GM19463 (cell line): ENCODE measurements at regions not wholly inside any gene's neighbourhood (a gene's known extent, or its start where the extent isn't known, plus 50 kb on each side); places are given as distances from the start of the nearest gene placed in this dataset.

Experiments used
- ATAC-seq: cut with Tn5 transposase; IDR thresholded peaks from one replicate; pipeline ENCODE4 v1.9.1; 2021; ENCODE audit warnings: mild to moderate bottlenecking, moderate library complexity; ENCODE audit not compliant: unreplicated experiment

DNA sequence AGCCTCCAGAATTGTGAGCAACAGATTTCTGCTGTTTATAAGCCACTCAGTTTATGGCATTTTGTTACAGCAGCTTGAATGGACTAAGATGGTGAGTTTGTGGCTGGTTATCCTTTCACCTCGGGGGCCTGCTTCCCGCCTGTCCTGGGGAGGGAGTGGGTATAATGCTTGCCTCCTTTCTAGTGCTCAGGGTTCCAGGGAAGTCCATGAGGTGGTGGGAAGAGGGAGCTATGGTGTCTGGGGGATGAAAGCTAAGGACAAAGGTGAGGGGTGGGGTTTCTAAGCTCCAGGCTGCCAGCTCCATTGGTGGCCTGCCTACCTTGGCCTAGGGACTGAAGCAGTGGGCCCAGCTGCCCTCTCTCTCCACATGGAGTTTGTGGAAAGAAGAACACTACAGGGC lies 50.2 kb upstream of the SDK2 start:
- ATAC-seq, result no peak

DNA sequence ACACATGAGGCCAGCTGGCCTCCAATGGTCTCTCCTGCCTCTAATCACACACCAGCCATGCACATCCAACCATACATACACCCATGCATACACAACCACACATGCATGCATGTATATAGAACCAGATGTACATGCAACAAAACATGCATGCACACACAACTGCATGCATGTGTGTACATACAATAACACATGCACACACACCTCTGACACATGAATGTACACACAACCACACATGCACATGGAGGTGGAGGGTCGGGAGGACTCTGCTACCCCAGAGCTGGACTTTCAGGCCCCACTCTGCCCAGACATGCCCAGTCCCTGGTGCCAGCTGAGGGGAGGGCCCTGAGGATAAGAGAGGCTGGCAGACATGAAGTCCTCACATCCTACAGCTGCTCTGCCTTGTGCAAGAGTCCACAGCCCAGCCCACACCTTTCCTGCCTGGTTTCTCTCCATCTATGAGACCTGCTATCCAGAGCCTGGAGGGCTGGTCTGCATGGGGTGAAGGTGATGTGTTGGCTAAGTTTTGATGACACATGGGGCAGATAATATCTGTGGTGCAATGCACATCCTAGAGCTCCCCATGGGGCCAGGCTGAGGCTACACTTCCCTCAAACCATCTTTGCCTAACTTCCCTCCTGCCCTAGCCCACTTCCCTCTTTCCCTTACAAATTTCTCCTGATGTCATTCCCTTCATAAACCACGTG lies 50.9 kb upstream of the SDK2 start:
- ATAC-seq, result no peak

DNA sequence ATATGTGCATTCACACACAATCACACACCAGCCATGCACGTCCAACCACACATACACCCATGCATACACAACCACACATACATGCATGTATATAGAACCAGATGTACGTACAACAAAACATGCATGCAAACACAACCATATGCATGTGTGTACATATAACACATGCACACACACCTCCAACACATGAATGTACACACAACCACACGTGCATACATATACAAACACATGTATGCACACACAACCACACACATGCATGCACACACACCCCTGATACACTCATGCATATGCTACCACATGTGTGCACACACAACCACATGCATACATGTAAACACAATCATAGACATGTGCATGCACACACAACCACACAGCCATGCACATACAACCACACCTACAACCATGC lies 52.0 kb upstream of the SDK2 start:
- ATAC-seq, result no peak

DNA sequence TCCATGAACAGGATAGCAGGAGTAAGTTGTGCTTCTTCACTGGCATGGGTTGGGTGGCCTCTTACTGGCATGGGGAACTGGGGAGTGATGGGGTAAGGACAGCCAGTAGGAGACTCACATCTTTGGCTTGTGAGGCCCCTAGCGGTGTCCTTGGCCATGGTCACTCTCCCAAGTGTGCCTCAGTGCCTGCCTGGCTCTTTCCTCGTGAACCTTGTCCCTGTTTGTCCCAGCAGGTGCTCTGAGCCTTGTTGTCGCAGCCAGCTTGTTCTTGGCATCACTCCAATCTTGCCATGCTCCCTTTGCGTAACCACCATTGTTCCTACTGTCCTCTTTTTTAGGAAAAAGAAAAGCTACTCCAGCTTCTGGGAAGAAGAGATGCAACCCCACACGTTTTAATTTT lies 53.6 kb upstream of the SDK2 start:
- no peak for ATAC-seq

DNA sequence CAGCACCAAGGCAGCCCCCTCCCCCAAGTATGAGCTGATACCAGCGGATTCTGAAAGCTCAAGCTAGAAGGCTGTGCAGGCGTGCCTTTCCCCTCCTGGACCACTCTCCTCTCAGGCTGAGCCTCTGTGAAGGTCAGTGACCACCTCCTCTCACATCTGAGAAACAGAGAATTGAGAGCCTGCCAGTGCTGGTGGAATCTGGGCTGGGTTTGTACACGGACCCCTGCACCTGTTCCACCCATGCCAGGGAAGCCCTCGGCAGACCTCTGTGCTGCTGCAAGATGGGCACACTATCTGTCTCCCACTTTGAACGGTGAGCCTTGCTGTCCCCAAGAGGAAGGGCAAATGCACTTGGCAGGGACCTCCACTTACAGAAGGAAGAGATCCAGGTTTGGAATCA lies 54.7 kb upstream of the SDK2 start:
- no peak for ATAC-seq

DNA sequence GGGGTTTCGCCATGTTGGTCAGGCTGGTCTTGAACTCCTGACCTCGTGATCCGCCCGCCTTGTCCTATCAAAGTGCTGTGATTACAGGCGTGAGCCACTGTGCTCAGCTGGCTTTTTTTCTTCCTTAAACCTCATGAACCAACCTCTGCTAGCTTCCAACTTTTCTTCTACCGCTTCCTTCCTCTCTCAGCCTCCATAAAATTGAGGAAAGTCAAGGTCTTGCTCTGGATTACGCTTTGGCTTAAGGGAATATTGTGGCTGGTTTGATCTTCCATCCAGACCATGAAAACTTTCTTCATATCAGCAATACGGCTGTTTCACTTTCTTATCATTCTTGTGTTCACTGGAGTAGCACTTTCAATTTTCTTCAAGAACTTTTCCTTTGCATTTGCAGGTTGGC lies 57.5 kb upstream of the SDK2 start:
- ATAC-seq, result no peak

DNA sequence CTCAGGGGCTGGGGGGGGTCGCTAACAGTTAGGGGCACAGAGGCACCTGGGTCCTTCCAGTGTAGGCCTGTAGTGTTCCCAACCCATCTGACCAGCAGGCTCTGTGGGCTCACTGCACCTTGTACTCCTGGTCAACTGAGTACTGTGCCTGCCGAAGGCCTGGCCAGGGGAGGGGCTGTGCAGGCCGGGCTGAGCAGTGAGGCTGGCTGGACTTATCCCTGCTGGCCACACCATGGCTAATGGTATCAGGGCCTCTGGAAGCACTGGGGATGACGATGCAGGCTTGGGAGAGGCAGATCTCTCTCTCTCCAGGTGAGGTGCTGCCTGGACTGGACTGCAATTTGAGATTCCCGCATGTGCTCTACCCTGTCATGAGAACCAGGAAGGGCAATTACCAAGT lies 58.9 kb upstream of the SDK2 start:
- no peak for ATAC-seq

DNA sequence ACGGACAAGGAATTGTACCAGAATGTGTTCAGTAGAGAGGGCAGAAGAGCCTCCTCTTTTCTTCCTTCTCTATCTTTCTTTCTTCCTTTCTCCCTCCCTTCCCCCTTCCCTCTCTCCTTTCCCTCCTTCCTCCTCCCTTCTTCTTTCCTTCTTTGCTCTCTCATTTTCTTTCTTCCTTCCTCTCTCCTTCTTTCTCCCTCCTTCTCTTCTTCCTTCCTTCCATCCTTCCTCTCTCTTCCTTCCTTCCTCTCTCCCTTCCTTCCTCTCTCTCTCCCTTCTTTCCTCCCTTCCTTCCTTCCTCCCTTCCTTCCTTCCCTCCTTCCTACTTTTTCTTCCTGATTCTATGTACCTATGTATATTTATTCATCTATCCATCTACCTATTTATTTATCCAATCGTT lies 59.7 kb upstream of the SDK2 start:
- no peak for ATAC-seq

DNA sequence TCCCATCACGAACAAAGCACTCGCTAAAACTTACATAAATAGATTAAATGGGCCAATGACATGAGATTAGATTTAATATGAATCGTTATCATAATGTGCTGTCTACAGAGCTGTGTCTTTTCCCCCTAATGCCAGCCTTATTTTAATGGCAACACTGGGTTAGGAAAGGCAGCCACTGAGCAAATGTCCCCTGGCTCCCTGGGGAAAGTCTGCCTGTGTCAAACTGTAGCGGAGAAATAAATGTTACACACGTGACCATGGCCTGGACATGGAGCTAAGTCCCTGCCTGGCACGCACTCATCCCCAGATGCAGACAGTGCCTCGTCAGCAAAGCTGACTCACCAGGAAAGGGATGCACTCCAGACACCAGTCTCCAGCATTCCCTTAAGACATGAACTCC lies 61.3 kb upstream of the SDK2 start:
- ATAC-seq, result no peak

DNA sequence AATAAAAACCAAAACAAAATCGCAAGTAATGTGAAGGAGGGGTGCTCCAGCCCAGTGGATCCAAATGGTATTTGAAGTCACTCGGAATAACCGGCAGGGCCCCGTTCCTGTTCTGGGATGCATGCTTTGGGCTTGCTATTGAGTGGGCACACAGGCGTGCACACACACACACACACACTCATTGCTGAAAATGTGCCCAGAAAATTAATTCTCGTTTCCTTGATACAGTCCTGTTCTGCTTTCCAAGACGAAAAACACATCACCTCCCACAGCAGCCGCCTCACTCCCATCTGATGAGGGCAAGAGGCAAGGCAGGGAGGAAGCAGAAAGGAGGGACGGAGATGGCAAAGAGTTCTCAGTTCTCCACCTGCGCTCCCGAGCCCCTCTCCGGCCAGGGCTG lies 62.2 kb upstream of the SDK2 start:
- no peak for ATAC-seq

DNA sequence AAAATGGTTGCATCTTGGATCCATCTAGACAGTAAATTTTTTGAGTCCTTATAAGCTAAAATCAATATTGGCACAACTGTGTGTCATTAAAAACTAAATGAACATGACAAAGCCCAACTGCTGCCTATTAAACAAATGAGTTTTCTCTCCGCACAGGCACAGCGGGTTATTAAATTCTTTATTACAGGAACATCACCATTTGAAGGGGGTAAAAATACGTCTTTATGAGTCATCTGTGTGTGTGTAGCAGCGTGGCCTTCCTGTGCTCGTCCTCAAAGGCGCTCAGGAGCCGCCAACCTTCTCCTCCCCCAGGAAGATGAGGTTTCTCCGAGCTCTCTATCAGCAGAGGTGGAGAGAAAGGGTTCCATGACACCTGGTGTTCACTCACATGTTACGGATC lies 62.6 kb upstream of the SDK2 start:
- ATAC-seq, result no peak

DNA sequence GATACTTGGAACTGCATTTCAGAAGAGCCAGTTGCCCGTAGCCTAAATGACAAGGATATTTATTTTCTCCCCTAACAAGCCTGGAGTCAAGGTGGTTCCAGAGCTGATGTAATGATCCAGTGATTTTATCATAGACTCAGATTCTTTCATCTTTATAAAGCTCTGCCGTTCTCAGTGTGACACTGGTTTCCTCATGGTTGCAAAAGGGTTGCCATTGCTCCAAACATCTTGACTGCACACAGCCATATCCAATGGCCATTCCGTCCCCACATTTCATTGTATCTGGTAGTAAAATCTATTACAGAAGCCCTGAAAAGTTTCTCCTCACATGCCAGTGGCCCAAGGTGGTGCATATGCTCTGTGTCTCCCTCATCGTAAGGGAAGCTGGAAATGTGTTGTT lies 63.1 kb upstream of the SDK2 start:
- ATAC-seq, result no peak

DNA sequence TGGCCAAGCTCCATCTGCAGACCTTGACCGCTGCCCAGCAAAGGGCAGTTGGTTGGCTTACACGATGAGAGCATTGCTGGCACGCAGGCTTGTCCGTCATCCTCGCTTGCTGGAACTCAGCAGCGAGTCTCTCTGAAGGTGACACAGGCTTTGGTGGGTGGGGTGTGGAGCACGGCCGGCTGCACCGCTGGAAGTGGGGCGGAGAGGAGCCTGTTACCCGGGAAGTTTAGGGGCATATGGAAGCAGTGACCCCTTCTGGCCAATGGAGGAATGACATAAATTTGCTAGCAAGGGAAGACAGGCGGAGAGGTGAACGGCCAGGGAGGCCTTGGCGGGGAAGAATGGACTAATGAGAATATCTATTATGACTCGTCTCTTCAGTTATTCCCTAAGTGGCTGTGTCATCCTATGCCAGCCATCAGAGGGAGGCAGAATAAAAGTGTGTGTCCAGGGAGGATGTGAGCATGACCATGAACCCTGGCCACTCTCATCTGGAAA lies 65.9 kb upstream of the SDK2 start:
- no peak for ATAC-seq

DNA sequence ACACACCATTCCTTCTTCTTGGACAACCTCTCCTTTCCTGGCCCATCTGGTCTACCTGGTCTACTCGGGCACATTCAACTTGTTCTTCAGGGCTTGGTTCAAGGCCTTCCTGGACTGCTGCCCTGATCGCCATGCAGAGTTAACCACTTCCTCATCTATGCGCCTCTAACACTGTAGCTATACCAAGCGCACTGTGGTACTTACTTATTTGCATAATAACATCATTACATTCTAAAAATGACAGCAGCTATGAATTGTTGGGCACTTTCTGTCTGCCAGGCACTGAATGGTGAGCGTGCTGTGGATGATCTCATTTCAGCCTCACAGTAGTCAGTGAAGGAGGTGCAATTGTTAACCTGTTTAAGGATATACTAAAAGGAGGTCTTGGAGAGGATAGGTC lies 66.9 kb upstream of the SDK2 start:
- ATAC-seq, result peak; percentile 90

DNA sequence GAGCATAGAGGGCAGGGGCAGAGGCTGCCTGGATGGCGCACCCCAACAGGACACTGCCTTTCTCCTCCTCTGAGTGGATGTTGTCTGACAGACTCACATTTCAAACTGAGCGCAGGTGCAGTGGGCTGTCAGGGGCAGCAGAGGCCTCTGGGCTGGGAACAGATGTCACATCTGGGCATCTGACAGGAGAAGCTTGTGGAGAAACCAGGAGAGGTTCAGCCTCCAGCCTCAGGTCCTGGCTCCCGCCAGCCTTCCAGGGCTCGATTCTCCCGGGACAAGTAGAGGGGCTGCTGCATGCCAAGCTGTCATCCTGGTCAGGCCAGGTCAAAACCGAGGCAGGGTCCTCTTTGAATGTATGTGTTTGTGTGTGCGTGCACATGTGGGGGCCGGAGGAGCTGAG lies 67.7 kb upstream of the SDK2 start:
- no peak for ATAC-seq

DNA sequence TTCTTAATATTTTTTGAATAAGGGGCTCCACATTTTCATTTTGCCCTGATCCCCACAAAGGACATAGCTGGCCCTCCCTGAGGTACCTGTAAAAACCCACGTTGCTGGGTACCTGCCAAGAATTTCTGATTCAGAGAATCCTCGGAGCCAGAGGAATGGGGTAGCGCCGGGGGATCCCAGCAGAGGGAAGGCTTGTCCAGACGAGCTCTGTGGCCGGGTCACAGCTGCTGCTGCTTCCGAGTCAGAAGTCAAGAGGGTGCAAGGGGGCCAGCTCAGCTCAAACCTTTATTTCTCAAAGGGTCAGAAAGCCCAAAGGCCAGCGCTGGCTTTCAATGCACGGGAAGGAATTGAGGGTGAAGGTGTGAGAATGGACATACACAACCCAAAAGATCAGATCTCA lies 68.9 kb upstream of the SDK2 start:
- ATAC-seq, result no peak

DNA sequence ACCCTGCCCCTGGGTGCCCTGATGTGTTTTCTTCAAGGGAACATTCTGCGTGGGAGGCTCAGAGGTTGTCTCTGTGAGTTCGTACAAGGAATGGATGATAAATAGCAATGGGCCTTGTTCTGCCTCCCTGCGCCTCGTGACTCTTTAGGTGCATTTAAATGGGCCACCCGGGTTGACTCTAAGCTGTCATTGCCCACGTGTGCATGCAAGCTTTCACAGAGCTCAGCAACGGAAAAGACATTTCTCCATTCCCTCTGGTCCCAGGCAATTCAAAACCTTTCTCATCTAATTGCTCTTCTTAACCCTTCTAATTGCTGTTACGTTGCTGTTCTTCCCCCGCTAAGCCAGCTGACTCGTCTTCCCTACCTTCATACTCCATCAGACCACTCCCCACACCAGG lies 71.5 kb upstream of the SDK2 start:
- ATAC-seq, result no peak

DNA sequence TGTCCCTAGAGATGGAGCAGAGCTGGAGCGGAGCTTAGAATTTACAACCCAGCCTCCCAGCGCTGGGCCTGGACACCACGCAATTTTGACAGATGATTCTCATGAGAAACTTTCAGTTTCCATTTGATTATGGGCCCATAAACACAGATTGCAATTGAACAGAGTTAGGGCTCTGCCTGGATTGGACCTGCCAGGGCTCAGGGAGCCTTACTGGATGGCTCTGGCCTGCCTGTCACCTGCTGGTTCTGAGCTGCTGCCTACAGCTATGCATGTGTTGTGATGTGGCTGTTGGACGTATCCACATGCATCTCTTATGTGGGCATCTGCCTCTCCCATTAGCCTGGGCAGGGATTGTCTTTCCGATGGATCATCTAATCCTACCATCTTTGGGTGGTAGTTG lies 73.4 kb upstream of the SDK2 start:
- no peak for ATAC-seq

DNA sequence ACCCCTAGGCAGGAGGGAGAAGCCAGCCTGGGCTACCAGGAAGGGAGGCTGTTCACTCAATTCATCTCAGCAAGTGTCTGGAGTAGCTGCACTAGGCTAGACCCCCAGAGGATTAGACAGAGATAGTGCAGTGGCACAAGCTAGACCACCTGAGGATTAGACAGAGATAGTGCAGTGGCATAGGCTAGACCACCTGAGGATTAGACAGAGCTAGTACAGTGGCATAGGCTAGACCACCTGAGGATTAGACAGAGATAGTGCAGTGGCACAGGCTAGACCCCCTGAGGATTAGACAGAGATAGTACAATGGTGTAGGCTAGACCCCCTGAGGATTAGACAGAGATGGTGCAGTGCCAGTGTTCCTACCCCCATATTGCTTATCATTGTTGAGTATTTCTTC lies 74.1 kb upstream of the SDK2 start:
- no peak for ATAC-seq

DNA sequence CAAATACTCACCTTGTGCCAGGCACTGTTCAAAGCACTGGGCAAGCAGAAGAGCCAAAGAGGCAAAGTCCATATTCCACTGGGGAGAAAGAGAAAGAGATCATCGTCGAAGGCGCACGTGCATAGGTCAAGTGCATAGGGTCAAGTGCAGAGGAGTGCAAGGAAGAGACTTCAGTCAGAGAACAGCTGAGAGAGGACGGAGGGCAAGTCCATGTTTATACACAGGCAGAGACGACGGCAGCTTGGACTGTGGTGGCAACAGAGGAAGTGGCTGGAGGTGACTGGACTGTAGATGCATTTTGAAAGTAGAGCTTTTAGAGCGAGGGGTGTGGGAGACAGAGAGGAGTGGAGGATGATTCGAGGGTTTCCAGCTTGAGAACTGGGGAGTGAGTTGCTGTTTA lies 74.7 kb upstream of the SDK2 start:
- ATAC-seq, result no peak

DNA sequence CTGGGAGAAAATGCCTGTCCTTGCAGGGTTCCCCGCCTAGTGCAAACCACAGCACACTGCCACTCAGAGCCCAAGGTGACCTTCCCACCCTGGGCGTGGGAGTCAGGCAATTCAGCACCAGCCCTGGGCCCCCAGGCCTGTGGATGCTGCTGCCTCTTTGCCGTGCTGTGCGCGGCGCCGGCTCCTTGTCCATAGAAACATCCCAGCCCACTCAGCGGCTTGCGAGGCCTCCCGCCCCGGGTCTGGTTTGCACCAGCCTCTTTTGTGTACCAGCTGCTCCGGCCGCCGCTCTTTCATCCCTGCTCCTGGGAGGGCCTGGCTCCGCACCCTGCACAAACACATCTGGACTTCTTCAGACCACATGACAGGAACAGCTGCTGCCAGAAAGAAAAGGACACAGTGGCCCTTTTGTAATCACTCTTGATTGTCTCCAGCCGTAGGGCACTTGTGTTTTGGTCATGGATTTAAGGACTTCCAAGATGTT lies 75.4 kb upstream of the SDK2 start:
- ATAC-seq, result no peak

DNA sequence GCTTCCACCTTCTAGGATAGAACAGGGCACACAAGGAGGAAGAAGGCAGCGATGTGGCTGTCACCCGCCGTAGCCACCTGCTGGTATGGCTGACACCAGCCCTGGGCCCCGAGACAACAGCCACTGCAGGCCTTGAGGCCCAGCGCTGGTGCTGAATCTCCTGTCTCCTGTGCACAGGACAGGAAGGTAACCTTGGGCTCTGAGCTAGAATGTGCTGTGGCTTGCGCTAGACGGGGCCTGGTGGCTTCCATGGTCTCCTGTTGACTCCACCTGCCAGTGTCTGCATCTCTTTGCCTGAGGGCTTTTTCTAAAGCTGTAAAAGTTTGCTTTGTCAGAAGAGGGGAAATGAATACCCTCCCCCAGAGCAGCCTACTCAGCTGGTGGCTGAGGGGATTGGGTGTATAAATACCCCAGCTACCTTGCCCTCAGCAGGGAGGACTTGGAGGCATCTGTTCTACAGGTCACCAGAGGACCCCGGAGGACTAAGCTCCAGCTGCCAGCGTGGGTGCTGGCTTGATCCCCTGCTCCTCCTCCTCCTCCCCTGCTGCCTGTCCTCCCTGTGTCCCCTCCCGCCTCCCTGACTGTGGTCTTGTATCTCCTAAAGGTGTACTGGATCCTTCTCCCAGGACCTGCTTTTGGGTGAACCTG lies 76.1 kb upstream of the SDK2 start:
- no peak for ATAC-seq

DNA sequence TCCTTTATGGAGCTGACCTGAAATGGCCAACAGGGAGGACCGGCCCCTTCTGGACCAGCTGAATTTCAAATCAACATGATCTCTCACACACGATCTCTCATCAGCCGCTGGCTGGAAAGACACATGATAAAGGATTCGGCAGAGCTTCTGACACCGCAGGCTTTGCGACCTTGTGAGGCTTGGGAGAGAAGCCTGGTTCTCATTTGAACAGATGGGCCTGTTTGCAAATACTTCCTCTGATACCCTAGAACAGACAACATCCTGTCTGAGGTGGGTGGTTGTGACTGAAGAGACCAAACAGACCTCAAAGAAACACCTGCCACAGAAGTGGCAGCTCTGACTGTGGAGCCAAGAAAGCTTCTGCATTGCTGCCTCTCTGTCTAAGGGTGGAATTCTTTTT lies 77.9 kb upstream of the SDK2 start:
- no peak for ATAC-seq
